Loucy (cell line): ENCODE measurements at regions not wholly inside any gene's neighbourhood (a gene's known extent, or its start where the extent isn't known, plus 50 kb on each side); places are given as distances from the start of the nearest gene placed in this dataset.

Experiments
- CTCF ChIP-seq: fragments of 200-600 bp; sonication (generic); conservative IDR thresholded peaks from 2 replicates; pipeline ENCODE4 v1.5.1; 2014; ENCODE audit warnings: mild to moderate bottlenecking, antibody characterized with exemption, low read length
- EZH2phosphoT487 ChIP-seq: fragments of 200-600 bp; IDR thresholded peaks from 2 replicates; pipeline ENCODE4 v1.6.1; 2018; ENCODE audit warnings: antibody characterized with exemption, mild to moderate bottlenecking, moderate library complexity, borderline replicate concordance

GRCh38 chr10:90087197-90088023 lies 386.0 kb downstream of the KIF20B start:
- TF ChIP-seq CTCF (no peak), EZH2phosphoT487 (no peak)
